Neuronal stem cell (in vitro differentiated cells): ENCODE measurements at regions not wholly inside any gene's neighbourhood (a gene's known extent, or its start where the extent isn't known, plus 50 kb on each side); places are given as distances from the start of the nearest gene placed in this dataset.

Experiments used
- DNase-seq: peaks from one replicate; pipeline ENCODE4 v3.0.0-alpha.2; 2013; ENCODE audit warnings: low spot score
- H2AFZ ChIP-seq: one replicate; pipeline ENCODE4 v1.6.1; 2013; ENCODE audit warnings: mild to moderate bottlenecking, low read length, inconsistent platforms
- H2AK5ac ChIP-seq: 2 replicates; pipeline ENCODE4 v1.6.1; 2013; ENCODE audit warnings: low read depth, mild to moderate bottlenecking, inconsistent platforms, low read length, moderate library complexity, mixed read lengths
- H2BK120ac ChIP-seq: 2 replicates; pipeline ENCODE4 v1.6.1; 2013; ENCODE audit warnings: low read depth, mild to moderate bottlenecking, inconsistent platforms, low read length, moderate library complexity, mixed read lengths
- H2BK12ac ChIP-seq: one replicate; pipeline ENCODE4 v1.6.1; 2013; ENCODE audit warnings: low read length, inconsistent platforms
- H2BK15ac ChIP-seq: 2 replicates; pipeline ENCODE4 v1.6.1; 2013; ENCODE audit warnings: mild to moderate bottlenecking, low read length, inconsistent platforms, mixed read lengths
- H2BK5ac ChIP-seq: one replicate; pipeline ENCODE4 v1.6.1; 2013; ENCODE audit warnings: inconsistent platforms, mild to moderate bottlenecking, low read length, moderate library complexity
- H3K14ac ChIP-seq: one replicate; pipeline ENCODE4 v1.6.1; 2013; ENCODE audit warnings: low read length, inconsistent platforms
- H3K18ac ChIP-seq: 2 replicates; pipeline ENCODE4 v1.6.1; 2013; ENCODE audit warnings: low read length, inconsistent platforms
- H3K23ac ChIP-seq: 2 replicates; pipeline ENCODE4 v1.6.1; 2013; ENCODE audit warnings: low read depth, mild to moderate bottlenecking, mixed read lengths, low read length, inconsistent platforms; ENCODE audit not compliant: poor library complexity
- H3K27ac ChIP-seq: replicated peaks from 3 replicates; pipeline ENCODE4 v1.5.1; 2013; ENCODE audit warnings: low read length, inconsistent platforms
- H3K27me3 ChIP-seq, 3 experiments: 2 replicates each; pipeline ENCODE4 v1.6.1; 2013; ENCODE audit warnings: low read length in 3 of 3, mild to moderate bottlenecking in 2 of 3, inconsistent platforms in 1 of 3, low read depth in 1 of 3, mixed read lengths in 1 of 3, moderate library complexity in 1 of 3; ENCODE audit not compliant: control insufficient read depth in 3 of 3, insufficient read depth in 3 of 3
- H3K36me3 ChIP-seq, 2 donors: replicated peaks in 1 of 2; 2 replicates each; pipeline ENCODE4 v1.6.1; 2013; ENCODE audit warnings: low read length in 2 of 2; ENCODE audit not compliant: control insufficient read depth in 2 of 2, insufficient read depth in 2 of 2
- H3K4ac ChIP-seq: 2 replicates; pipeline ENCODE4 v1.6.1; 2013; ENCODE audit warnings: inconsistent platforms, mild to moderate bottlenecking, low read length, moderate library complexity
- H3K4me1 ChIP-seq, 2 donors: 1 replicate in 1 of 2; 2 replicates in 1 of 2; pipeline ENCODE4 v1.6.1; 2013; ENCODE audit warnings: low read length in 2 of 2, low read depth in 1 of 2; ENCODE audit not compliant: control insufficient read depth in 2 of 2, insufficient read depth in 1 of 2
- H3K4me2 ChIP-seq: one replicate; pipeline ENCODE4 v1.6.1; 2013; ENCODE audit warnings: mild to moderate bottlenecking, low read length, inconsistent platforms; ENCODE audit not compliant: insufficient read depth, poor library complexity, severe bottlenecking
- H3K4me3 ChIP-seq, 2 donors: 2 replicates each; pipeline ENCODE4 v1.5.1; 2013; ENCODE audit warnings: low read length in 2 of 2, mild to moderate bottlenecking in 2 of 2, inconsistent platforms in 1 of 2, moderate library complexity in 1 of 2
- H3K79me1 ChIP-seq: one replicate; pipeline ENCODE4 v1.6.1; 2013; ENCODE audit warnings: low read depth, mild to moderate bottlenecking, inconsistent platforms, low read length, moderate library complexity
- H3K9ac ChIP-seq: one replicate; pipeline ENCODE4 v1.6.1; 2013; ENCODE audit warnings: mild to moderate bottlenecking, low read depth, low read length, inconsistent platforms; ENCODE audit not compliant: poor library complexity
- H3K9me3 ChIP-seq, 2 donors: replicated peaks in 1 of 2; 2 replicates each; pipeline versions ENCODE3 to v1.6.1; 2013; ENCODE audit warnings: low read length in 2 of 2, mild to moderate bottlenecking in 2 of 2, inconsistent platforms in 1 of 2, low read depth in 1 of 2, mixed read lengths in 1 of 2, moderate library complexity in 1 of 2; ENCODE audit not compliant: control insufficient read depth in 2 of 2, insufficient read depth in 1 of 2
- H4K8ac ChIP-seq: one replicate; pipeline ENCODE4 v1.6.1; 2013; ENCODE audit warnings: low read depth, mild to moderate bottlenecking, inconsistent platforms, low read length, moderate library complexity
- H4K91ac ChIP-seq: one replicate; pipeline ENCODE4 v1.6.1; 2013; ENCODE audit warnings: low read length, low read depth, mild to moderate bottlenecking, inconsistent platforms; ENCODE audit not compliant: poor library complexity
- WGBS, 2 donors: extraction: QIAGEN DNeasy Blood & Tissue Kit; methylation state at CpG; one replicate each; pipeline ENCODE4 v1.1.7; 2013; ENCODE audit warnings: missing lambda C conversion rate in 2 of 2, mixed read lengths in 1 of 2; ENCODE audit not compliant: insufficient read length in 2 of 2, insufficient replicate concordance in 1 of 2; ENCODE audit errors: extremely low coverage in 2 of 2; 5-methylcytosine and 5-hydroxymethylcytosine counted together

DNA sequence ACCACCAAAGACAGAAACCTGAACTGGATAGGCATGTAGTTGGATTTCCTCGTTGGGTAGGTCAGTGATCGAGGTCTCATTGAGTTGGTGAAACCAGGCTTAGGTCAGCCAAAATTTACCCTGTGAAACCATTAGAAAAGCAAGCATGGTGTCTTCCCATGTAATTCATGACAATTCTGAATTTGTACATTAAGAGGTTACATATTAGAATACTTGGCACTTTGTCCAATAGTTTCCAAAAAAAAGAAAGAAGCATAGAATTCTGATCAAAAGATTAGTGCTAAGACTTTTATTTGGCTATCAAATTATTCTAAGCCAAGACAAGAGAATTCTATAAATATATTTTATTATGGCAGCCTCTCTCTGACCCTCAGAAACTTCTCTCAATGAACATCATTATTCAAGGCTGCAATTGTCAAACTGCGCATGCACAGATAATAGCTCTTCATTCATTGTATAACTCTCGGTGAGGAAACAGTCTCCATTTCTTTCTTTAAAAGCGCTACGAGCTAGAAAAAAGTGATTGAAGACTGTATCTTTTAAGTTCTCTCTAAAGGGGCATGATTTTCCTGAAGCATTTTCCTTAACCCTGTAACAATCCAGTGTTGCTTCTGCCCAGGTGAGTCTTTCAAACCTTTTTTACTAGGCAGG is 79.1 kb upstream of the MYCN start:
- H3K79me1 ChIP-seq: no peaks in the 10 kb centered on the region
- no peak overlapping the region for H2AK5ac ChIP-seq
- WGBS, 2 donors: no CpG with 5 or more reads among the region's 6 CpGs
- no peak overlapping the region for H2AFZ ChIP-seq
- H4K91ac ChIP-seq: no peak overlapping the region
- no peak overlapping the region for H2BK12ac ChIP-seq
- no peaks in the 10 kb centered on the region for H3K27me3 ChIP-seq
- no peak overlapping the region for H3K4me3 ChIP-seq
- peaks cover 0 to 2% of the 10 kb centered on the region in 2 donors for H3K4me1 ChIP-seq
- H3K4me2 ChIP-seq: no peak overlapping the region
- no peak overlapping the region for H3K23ac ChIP-seq
- H4K8ac ChIP-seq: no peak overlapping the region
- no peak overlapping the region for H3K27ac ChIP-seq
- H3K9ac ChIP-seq: no peak overlapping the region
- H3K4ac ChIP-seq: no peak overlapping the region
- H3K36me3 ChIP-seq: no peaks in the 10 kb centered on the region
- DNase-seq: no peak
- H2BK15ac ChIP-seq: no peak overlapping the region
- H2BK120ac ChIP-seq: no peak overlapping the region
- H2BK5ac ChIP-seq: no peak overlapping the region
- H3K9me3 ChIP-seq: no peaks in the 10 kb centered on the region
- no peak overlapping the region for H3K14ac ChIP-seq
- no peak overlapping the region for H3K18ac ChIP-seq

DNA sequence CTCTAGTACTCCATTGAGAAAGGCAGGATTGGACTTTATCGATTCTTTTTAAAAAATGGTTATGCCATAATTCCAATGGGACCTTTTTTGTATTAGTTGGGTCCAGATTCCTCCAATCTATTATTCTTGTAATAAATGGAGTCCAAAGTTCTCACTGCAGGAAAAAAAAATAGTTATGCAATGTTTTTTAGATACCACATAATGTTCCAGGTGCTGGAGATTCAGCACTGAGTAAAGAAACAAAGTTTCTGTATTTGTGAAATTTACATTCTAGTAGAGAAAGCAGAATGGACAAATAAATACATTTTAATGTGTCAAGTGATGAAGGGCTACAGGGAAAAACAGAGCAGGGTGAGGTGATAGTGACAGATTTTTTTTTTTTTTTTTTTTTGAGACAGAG is 78.5 kb upstream of the MYCN start:
- Histone ChIP-seq H2AK5ac (no peak overlapping the region), H3K4ac (no peak overlapping the region), H2BK5ac (no peak overlapping the region), H4K91ac (no peak overlapping the region), H3K9ac (no peak overlapping the region), H2BK12ac (no peak overlapping the region), H3K27me3 (no peaks in the 10 kb centered on the region), H4K8ac (no peak overlapping the region), H3K9me3 (no peaks in the 10 kb centered on the region), H3K36me3 (no peaks in the 10 kb centered on the region), H2AFZ (no peak overlapping the region), H3K14ac (no peak overlapping the region), H3K4me2 (no peak overlapping the region), H3K79me1 (no peaks in the 10 kb centered on the region), H3K23ac (no peak overlapping the region), H2BK15ac (no peak overlapping the region), H3K4me1 (peaks cover 0 to 2% of the 10 kb centered on the region in 2 donors), H3K27ac (no peak overlapping the region), H3K4me3 (no peak overlapping the region), H2BK120ac (no peak overlapping the region), H3K18ac (no peak overlapping the region)
- no peak for DNase-seq
- no CpG with 5 or more reads among the region's 1 CpG for WGBS, 2 donors

- Histone ChIP-seq H2BK12ac (no peak overlapping the region), H3K27ac (no peak overlapping the region), H4K91ac (no peak overlapping the region), H3K18ac (no peak overlapping the region), H2BK120ac (no peak overlapping the region), H3K4ac (no peak overlapping the region), H3K9me3 (peaks cover 0 to 3% of the 10 kb centered on the region in 2 donors), H3K79me1 (no peaks in the 10 kb centered on the region), H2AK5ac (no peak overlapping the region), H4K8ac (no peak overlapping the region), H3K27me3 (peaks cover 0 to 2% (median 0%) of the 10 kb centered on the region in 3 experiments), H3K4me1 (peaks cover 0 to 2% of the 10 kb centered on the region in 2 donors), H3K4me2 (no peak overlapping the region), H2AFZ (no peak overlapping the region), H2BK5ac (no peak overlapping the region), H3K4me3 (no peak overlapping the region), H2BK15ac (no peak overlapping the region), H3K9ac (no peak overlapping the region), H3K23ac (no peak overlapping the region), H3K36me3 (no peaks in the 10 kb centered on the region), H3K14ac (no peak overlapping the region)
- no peak for DNase-seq
- no CpG with 5 or more reads among the region's 2 CpGs for WGBS, 2 donors
Observed at GRCh38 chr2:15863089-15863488, 77.3 kb upstream of the MYCN start.

DNA sequence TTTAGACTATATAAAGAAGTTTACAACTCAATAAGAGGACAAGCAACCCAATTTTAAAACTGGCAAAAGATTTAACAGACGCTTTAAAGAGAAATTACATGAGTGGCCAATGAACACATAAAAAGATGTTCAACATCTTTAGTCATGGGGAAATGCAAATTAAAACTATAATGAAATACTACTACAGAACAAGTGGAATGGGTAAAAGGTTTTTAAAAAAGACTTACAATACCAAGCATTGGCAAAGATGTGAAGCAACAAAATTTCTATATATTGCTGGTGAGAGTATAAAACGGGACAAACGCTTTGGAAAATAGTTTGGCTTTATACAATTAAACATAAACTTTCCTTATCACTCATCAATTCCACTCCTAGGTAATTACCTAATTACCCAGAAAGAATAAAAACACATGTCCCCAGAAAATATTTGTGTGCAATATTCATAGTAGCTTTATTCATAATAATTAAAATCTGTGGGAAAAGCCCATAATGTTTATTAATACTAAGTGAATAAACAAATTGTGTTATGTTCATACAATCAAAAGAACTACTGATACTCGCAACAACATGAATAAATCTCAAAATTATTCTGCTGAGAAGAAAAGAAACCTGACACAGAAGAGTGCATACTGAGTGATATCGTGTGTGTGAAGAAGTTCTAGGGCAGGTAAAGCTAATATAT is 76.7 kb upstream of the MYCN start:
- Histone ChIP-seq H2BK5ac (no peak overlapping the region), H4K91ac (no peak overlapping the region), H3K23ac (no peak overlapping the region), H3K9ac (no peak overlapping the region), H3K79me1 (no peaks in the 10 kb centered on the region), H3K36me3 (no peaks in the 10 kb centered on the region), H4K8ac (no peak overlapping the region), H3K4ac (no peak overlapping the region), H2BK120ac (no peak overlapping the region), H2AK5ac (no peak overlapping the region), H3K18ac (no peak overlapping the region), H3K27ac (no peak overlapping the region), H3K4me3 (no peak overlapping the region), H2BK15ac (no peak overlapping the region), H3K14ac (no peak overlapping the region), H3K9me3 (peaks cover 0 to 3% of the 10 kb centered on the region in 2 donors), H3K27me3 (peaks cover 0 to 2% (median 0%) of the 10 kb centered on the region in 3 experiments), H3K4me2 (no peak overlapping the region), H2BK12ac (no peak overlapping the region), H3K4me1 (peaks cover 0 to 2% of the 10 kb centered on the region in 2 donors), H2AFZ (no peak overlapping the region)
- no CpG with 5 or more reads among the region's 5 CpGs for WGBS, 2 donors
- DNase-seq: no peak
